Right ventricle myocardium inferior (tissue), 1 donor: ENCODE measurements at regions not wholly inside any gene's neighbourhood (a gene's known extent, or its start where the extent isn't known, plus 50 kb on each side); places are given as distances from the start of the nearest gene placed in this dataset.

ENCODE experiments used
- ATAC-seq: fragments of 200-7000 bp; cut with Tn5 transposase; one replicate; pipeline ENCODE4 v1.9.1; 2020; ENCODE audit warnings: mild to moderate bottlenecking, moderate library complexity
- DNase-seq: peaks from one replicate; pipeline ENCODE4 v3.0.0; 2021; ENCODE audit errors: missing footprints
- intact Hi-C: fragments of 100-400 bp; cut with DNase I; formaldehyde crosslinking; loops from one replicate; pipeline ENCODE4 v1.11.0; 2022
- donor health status: DM: no; HTN: yes; CAD: no; lungs with severe emphysema.

DNA sequence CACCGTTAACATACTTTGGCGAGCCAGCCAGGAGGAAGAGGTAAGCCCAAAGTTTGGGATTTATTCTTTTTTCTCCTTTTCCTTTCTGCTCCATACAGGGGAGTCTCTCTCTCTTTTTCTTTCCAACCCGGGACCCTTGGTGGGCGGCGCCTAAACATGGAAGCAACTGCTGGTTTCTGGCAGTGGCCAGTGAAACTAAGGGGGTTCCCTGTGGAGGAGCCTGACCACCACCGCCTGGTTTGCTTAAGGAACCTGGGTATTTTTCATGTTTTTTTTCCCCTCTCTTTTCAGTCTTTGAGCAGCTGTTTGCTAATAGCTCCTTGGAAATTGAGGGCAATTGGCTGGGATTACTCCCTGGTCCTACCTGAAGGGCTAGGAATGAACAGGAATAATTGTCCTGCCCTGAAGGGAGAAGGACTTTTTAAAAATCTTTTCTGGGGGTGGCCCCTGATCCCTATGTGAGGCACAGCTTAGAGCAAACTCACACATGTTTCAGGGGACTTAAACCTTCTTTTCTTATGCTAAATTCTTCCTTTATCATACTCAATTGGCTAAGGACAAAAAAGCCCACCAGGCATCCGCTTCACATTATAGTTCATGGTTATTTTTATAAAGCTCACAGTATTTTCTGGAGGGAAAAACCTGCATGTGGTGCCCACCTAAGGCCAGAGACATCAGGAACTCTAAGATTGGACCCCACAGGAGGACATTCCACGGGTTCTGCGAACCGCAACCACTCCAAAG, 61.3 kb upstream of the PLD5 start:
- ATAC-seq (no peak), DNase-seq (no peak)
- intact Hi-C loops = no loop called here

DNA sequence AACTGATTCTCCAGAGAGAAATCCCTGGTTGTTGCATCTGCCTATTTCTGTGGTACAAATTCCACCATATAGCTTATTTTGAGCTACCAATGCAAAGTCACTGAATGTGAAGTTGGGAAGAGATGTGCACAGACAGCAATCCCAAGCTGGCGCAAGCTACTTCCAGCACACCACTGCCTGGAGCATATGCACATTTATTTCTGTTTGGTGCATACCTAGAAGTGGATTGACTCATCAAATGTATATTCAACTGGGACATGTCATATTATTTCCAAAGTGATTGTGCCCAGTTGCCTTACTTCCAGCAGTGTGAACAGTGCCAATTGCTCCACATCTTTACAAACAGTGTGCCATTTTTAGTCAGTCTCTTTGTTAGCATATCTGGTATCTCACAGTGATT, 58.2 kb upstream of the PLD5 start:
- intact Hi-C loops = no loop called here
- DNase-seq (no peak), ATAC-seq (no peak)

DNA sequence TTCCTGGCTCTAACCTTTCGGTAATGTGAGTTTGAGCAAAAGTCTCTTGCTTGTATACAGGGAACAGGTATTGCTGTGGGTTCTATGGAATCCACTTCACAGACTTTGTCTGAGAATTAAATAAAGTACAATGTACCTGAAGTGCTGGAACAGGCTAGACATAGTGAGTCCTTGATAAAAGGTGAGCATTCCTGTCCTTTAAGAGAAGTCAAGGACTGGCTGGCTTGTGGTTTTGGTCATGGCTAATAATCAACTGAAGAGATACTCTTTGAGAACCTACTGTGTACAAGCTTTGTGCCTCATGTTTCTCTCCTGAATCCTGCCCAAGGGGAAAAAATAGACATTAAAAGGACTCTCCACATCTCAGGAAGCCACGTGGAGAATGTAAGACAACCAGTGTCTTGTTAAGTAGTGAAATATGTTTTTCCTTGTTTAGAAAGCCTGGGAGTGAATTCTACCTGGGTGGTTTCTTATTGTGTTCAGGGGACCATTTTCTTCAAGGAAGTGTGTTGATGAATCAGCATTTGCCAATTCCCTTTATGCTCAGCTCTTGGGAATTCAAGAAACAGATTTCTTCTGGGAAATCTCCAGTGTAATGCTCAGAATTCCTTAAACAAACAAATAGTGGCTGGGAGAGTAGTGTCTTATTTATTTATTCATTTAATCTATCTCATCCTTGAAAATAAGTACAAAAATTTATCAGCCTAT, 55.2 kb upstream of the PLD5 start:
- ATAC-seq = no peak
- no peak for DNase-seq
- intact Hi-C loops = no loop called here
